IPS-18a (cell line): ENCODE measurements at regions not wholly inside any gene's neighbourhood (a gene's known extent, or its start where the extent isn't known, plus 50 kb on each side); places are given as distances from the start of the nearest gene placed in this dataset.

Experiments used
- H3K27ac ChIP-seq: one replicate; pipeline ENCODE4 v1.5.1; 2013; ENCODE audit warnings: low read length
- H3K27me3 ChIP-seq: one replicate; pipeline ENCODE4 v1.6.1; 2013; ENCODE audit warnings: mild to moderate bottlenecking, low read length; ENCODE audit not compliant: control insufficient read depth, insufficient read depth
- H3K36me3 ChIP-seq: one replicate; pipeline ENCODE4 v1.6.1; 2013; ENCODE audit warnings: low read depth, low read length; ENCODE audit not compliant: control insufficient read depth
- H3K4me1 ChIP-seq: one replicate; pipeline ENCODE4 v1.6.1; 2013; ENCODE audit warnings: low read depth, low read length; ENCODE audit not compliant: control insufficient read depth
- H3K4me3 ChIP-seq: one replicate; pipeline ENCODE4 v1.5.1; 2013; ENCODE audit warnings: low read length
- H3K9ac ChIP-seq: one replicate; pipeline ENCODE4 v1.6.1; 2013; ENCODE audit warnings: mild to moderate bottlenecking, low read length, moderate library complexity
- H3K9me3 ChIP-seq: one replicate; pipeline ENCODE4 v1.6.1; 2013; ENCODE audit warnings: low read depth, low read length; ENCODE audit not compliant: control insufficient read depth

GRCh38 chr4:135164601-135165000 lies 963.0 kb upstream of the PABPC4L start:
- Histone ChIP-seq H3K27ac (no peak overlapping the region), H3K27me3 (no peaks in the 10 kb centered on the region), H3K4me3 (no peak overlapping the region), H3K36me3 (no peaks in the 10 kb centered on the region), H3K9me3 (no peaks in the 10 kb centered on the region), H3K4me1 (peaks cover 3% of the 10 kb centered on the region), H3K9ac (no peak overlapping the region)

GRCh38 chr4:135144498-135144897 lies 942.9 kb upstream of the PABPC4L start:
- H3K4me1 ChIP-seq = no peaks in the 10 kb centered on the region
- H3K9me3 ChIP-seq = no peaks in the 10 kb centered on the region
- H3K27ac ChIP-seq = no peak overlapping the region
- H3K36me3 ChIP-seq = no peaks in the 10 kb centered on the region
- H3K9ac ChIP-seq = no peak overlapping the region
- no peaks in the 10 kb centered on the region for H3K27me3 ChIP-seq
- H3K4me3 ChIP-seq = no peak overlapping the region

DNA sequence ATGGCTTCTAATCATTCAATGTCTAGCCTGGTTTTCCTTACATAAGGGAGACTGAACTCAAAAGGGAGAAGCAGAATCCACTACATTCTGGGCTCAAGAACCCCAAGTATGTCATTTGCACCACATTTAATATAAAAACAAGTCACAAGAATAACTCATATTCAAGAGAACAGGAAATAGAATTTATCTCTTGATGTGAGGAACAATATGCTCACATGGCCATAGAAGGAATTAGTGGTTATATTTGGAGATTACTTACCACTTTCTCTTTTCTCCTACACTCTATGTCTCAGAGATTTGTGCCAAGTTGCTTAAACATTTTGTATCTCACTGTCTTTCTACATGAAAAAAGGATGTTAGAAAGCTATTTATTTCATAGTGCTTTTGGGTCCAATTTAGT lies 922.6 kb upstream of the PABPC4L start:
- no peak overlapping the region for H3K9ac ChIP-seq
- H3K9me3 ChIP-seq = no peaks in the 10 kb centered on the region
- no peaks in the 10 kb centered on the region for H3K4me1 ChIP-seq
- no peak overlapping the region for H3K4me3 ChIP-seq
- no peaks in the 10 kb centered on the region for H3K36me3 ChIP-seq
- no peak overlapping the region for H3K27ac ChIP-seq
- H3K27me3 ChIP-seq = no peaks in the 10 kb centered on the region

DNA sequence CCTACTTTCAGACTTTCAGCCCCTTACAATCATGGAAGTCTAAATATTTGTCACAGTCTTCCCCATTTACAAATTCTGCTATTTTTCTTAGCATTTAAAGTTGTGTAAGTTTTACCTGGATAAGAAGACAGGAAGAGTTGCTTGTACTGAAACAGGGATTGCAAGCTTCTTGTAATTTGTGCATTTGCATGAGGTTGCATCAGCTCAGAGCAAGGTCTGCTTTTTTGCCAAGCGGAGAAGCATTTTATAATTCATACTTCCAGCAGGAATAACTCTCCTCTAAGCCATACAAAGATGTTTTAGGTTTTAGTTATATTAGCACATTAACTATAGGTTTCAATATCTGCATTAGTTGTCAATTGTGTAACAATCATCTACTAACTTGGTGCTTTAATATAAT lies 922.0 kb upstream of the PABPC4L start:
- Histone ChIP-seq H3K9ac (no peak overlapping the region), H3K36me3 (no peaks in the 10 kb centered on the region), H3K27me3 (no peaks in the 10 kb centered on the region), H3K27ac (no peak overlapping the region), H3K9me3 (no peaks in the 10 kb centered on the region), H3K4me3 (no peak overlapping the region), H3K4me1 (no peaks in the 10 kb centered on the region)

GRCh38 chr4:135122457-135122856 lies 920.9 kb upstream of the PABPC4L start:
- no peak overlapping the region for H3K27ac ChIP-seq
- H3K9me3 ChIP-seq = no peaks in the 10 kb centered on the region
- no peak overlapping the region for H3K4me3 ChIP-seq
- no peaks in the 10 kb centered on the region for H3K4me1 ChIP-seq
- no peak overlapping the region for H3K9ac ChIP-seq
- no peaks in the 10 kb centered on the region for H3K27me3 ChIP-seq
- no peaks in the 10 kb centered on the region for H3K36me3 ChIP-seq

- Histone ChIP-seq H3K9ac (no peak overlapping the region), H3K4me3 (no peak overlapping the region), H3K27me3 (no peaks in the 10 kb centered on the region), H3K27ac (no peak overlapping the region), H3K4me1 (no peaks in the 10 kb centered on the region), H3K36me3 (no peaks in the 10 kb centered on the region), H3K9me3 (no peaks in the 10 kb centered on the region)
Observed at GRCh38 chr4:135120195-135120594, 918.6 kb upstream of the PABPC4L start.

- Histone ChIP-seq H3K9me3 (peaks cover 3% of the 10 kb centered on the region), H3K4me1 (no peaks in the 10 kb centered on the region), H3K4me3 (no peak overlapping the region), H3K9ac (no peak overlapping the region), H3K27me3 (no peaks in the 10 kb centered on the region), H3K27ac (no peak overlapping the region), H3K36me3 (no peaks in the 10 kb centered on the region)
Observed at GRCh38 chr4:135114079-135114478, 912.5 kb upstream of the PABPC4L start.

DNA sequence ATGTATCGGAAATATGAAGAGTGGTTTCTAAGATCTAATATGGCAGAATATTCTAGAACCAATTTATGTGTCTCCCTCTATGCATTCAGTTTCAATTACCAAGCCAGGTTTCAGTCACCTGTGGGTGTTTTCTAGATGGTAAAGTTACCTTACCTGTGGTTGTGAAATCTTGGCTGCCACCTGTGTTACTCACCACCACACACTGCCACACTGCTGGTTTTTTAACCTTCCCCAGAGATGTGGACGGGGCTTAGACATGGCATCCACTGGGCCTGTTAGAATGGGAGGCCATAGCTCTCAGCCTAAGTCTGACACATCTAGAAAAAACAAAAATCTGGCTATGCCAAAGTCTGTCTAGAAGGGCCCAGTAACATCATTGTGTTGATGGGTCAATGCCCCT lies 896.5 kb upstream of the PABPC4L start:
- Histone ChIP-seq H3K4me1 (no peaks in the 10 kb centered on the region), H3K9ac (no peak overlapping the region), H3K4me3 (no peak overlapping the region), H3K27ac (no peak overlapping the region), H3K9me3 (no peaks in the 10 kb centered on the region), H3K27me3 (no peaks in the 10 kb centered on the region), H3K36me3 (no peaks in the 10 kb centered on the region)

- H3K9ac ChIP-seq = no peak overlapping the region
- H3K36me3 ChIP-seq = no peaks in the 10 kb centered on the region
- peaks cover 7% of the 10 kb centered on the region for H3K4me1 ChIP-seq
- H3K27ac ChIP-seq = no peak overlapping the region
- H3K27me3 ChIP-seq = no peaks in the 10 kb centered on the region
- H3K4me3 ChIP-seq = no peak overlapping the region
- no peaks in the 10 kb centered on the region for H3K9me3 ChIP-seq
Observed at GRCh38 chr4:135073389-135073788, 871.8 kb upstream of the PABPC4L start.

- no peaks in the 10 kb centered on the region for H3K27me3 ChIP-seq
- no peak overlapping the region for H3K9ac ChIP-seq
- H3K4me3 ChIP-seq = no peak overlapping the region
- H3K9me3 ChIP-seq = no peaks in the 10 kb centered on the region
- no peak overlapping the region for H3K27ac ChIP-seq
- peaks cover 7% of the 10 kb centered on the region for H3K4me1 ChIP-seq
- no peaks in the 10 kb centered on the region for H3K36me3 ChIP-seq
Observed at GRCh38 chr4:135072553-135072952, 871.0 kb upstream of the PABPC4L start.

DNA sequence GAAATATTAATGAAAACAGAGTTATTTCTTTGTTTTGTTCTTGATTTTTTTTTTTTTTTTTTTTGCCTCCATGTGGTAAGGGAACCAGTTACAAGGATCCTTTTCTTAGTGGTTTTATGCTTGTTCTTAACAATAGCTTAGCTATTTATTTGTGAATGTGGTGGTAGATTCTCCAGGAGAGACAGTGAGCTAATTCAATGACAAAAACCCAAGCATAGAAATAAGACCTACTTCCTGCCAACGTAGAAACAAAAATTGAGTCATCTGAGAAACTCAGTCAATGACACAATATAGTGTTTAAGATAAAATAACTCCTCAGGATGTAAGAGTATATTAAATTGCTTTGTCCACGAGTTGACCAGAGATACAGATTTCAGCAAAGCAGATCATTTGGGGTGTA lies 863.8 kb upstream of the PABPC4L start:
- Histone ChIP-seq H3K27me3 (no peaks in the 10 kb centered on the region), H3K9ac (no peak overlapping the region), H3K4me1 (no peaks in the 10 kb centered on the region), H3K36me3 (no peaks in the 10 kb centered on the region), H3K4me3 (no peak overlapping the region), H3K27ac (no peak overlapping the region), H3K9me3 (no peaks in the 10 kb centered on the region)

DNA sequence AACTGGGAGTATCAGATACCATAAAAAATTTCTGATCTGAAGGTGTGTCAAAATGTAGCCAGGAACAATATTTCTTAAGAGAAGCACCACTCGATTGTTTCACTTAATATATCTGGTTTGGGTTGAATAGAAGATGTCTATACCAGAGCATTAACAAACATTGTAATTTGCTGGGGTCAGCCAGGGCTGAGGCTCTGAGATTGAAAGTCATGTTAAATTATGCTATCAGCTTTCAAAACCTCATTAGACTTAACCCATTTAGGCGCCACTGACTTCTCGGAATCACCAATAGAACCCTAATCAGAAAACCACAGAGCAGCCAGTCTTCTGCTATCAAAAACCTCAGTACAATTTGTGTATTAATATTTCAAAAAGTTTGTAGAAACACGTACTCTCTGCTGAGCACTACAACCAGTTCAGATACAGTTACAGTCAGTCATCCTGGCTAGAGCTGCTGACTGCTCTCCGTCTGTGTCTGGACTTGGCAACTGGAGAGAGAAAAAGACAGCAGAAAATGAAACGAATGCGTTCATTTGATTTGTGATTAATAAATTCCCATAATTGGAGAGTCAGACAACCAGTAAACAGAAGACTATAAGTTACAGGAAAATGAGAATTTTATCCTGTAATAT lies 848.6 kb upstream of the PABPC4L start:
- Histone ChIP-seq H3K27ac (no peak overlapping the region), H3K9ac (no peak overlapping the region), H3K36me3 (no peaks in the 10 kb centered on the region), H3K9me3 (no peaks in the 10 kb centered on the region), H3K4me3 (no peak overlapping the region), H3K27me3 (no peaks in the 10 kb centered on the region), H3K4me1 (no peaks in the 10 kb centered on the region)
